Gastrocnemius medialis (tissue), 4 donors: ENCODE measurements at regions not wholly inside any gene's neighbourhood (a gene's known extent, or its start where the extent isn't known, plus 50 kb on each side); places are given as distances from the start of the nearest gene placed in this dataset.

Experiments used
- POLR2A ChIP-seq, 2 donors: fragments of 450-650 bp; IDR thresholded peaks; one replicate each; pipeline ENCODE4 v1.6.1; 2017; ENCODE audit warnings: antibody characterized with exemption in 2 of 2, mild to moderate bottlenecking in 2 of 2, moderate library complexity in 2 of 2
- TF ChIP-seq, protein P1 (sequence below), 5 experiments: fragments of 450-650 bp in 3 of 5; fragments of 200-600 bp in 2 of 5; sonication (generic) in 2 of 5; IDR thresholded peaks in 4 of 5; conservative IDR thresholded peaks in 1 of 5; 1 replicate in 4 of 5; 2 replicates in 1 of 5; pipeline ENCODE4 v1.5.1; 2016 to 2019; ENCODE audit warnings: antibody characterized with exemption in 5 of 5, mild to moderate bottlenecking in 3 of 5, moderate library complexity in 3 of 5

GRCh38 chr15:67937153-67937761 is 97.4 kb upstream of the RNU6-1 start:
- TF ChIP-seq, protein P1, sequence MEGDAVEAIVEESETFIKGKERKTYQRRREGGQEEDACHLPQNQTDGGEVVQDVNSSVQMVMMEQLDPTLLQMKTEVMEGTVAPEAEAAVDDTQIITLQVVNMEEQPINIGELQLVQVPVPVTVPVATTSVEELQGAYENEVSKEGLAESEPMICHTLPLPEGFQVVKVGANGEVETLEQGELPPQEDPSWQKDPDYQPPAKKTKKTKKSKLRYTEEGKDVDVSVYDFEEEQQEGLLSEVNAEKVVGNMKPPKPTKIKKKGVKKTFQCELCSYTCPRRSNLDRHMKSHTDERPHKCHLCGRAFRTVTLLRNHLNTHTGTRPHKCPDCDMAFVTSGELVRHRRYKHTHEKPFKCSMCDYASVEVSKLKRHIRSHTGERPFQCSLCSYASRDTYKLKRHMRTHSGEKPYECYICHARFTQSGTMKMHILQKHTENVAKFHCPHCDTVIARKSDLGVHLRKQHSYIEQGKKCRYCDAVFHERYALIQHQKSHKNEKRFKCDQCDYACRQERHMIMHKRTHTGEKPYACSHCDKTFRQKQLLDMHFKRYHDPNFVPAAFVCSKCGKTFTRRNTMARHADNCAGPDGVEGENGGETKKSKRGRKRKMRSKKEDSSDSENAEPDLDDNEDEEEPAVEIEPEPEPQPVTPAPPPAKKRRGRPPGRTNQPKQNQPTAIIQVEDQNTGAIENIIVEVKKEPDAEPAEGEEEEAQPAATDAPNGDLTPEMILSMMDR (IDR thresholded peaks at IDR 0.05 in 4 of 5, conservative IDR thresholded peaks at IDR 0.05 in 1 of 5) = no peak
- no peak for TF ChIP-seq POLR2A (IDR thresholded peaks at IDR 0.05)
